ENCODE measurements at regions not wholly inside any gene's neighbourhood (a gene's known extent, or its start where the extent isn't known, plus 50 kb on each side); places are given as distances from the start of the nearest gene placed in this dataset.

GRCh38 chr10:106467506-106467905, 697.0 kb downstream of the SORCS1 start:
- TF ChIP-seq CTCF (IDR thresholded peaks at IDR 0.05) (no peak), EZH2 (IDR thresholded peaks at IDR 0.05; ENCODE audit: borderline replicate concordance, insufficient read depth, low read depth, low read length, poor library complexity, severe bottlenecking) (no peak)

All from B cell (primary cell).